ENCODE measurements at regions not wholly inside any gene's neighbourhood (a gene's known extent, or its start where the extent isn't known, plus 50 kb on each side); places are given as distances from the start of the nearest gene placed in this dataset.

- no peak for DNase-seq (ENCODE audit: low spot score)
- TF ChIP-seq CTCF (IDR thresholded peaks at IDR 0.05; ENCODE audit: extremely low read depth, missing control alignments): no peak
These were observed 120.3 kb upstream of the USP9X start for GRCh38 chrX:40964633-40965586.

GRCh38 chrX:40966213-40966820 lies 118.9 kb upstream of the USP9X start:
- no peak for TF ChIP-seq CTCF (IDR thresholded peaks at IDR 0.05; ENCODE audit: extremely low read depth, missing control alignments)

GRCh38 chrX:40968180-40968579 lies 117.1 kb upstream of the USP9X start:
- no peak for TF ChIP-seq CTCF (IDR thresholded peaks at IDR 0.05; ENCODE audit: extremely low read depth, missing control alignments)
- no peak for DNase-seq (ENCODE audit: low spot score)

More at GRCh38 chrX:40966213-40966820, 118.9 kb upstream of the USP9X start:
- no peak for DNase-seq (ENCODE audit: low spot score)

- DNase-seq (ENCODE audit: low spot score): no peak
These were observed 113.5 kb upstream of the USP9X start for GRCh38 chrX:40971736-40972135.

GRCh38 chrX:40973619-40974018 lies 111.6 kb upstream of the USP9X start:
- DNase-seq (ENCODE audit: low spot score): no peak
- TF ChIP-seq CTCF (IDR thresholded peaks at IDR 0.05; ENCODE audit: extremely low read depth, missing control alignments): no peak

More at GRCh38 chrX:40971736-40972135, 113.5 kb upstream of the USP9X start:
- no peak for TF ChIP-seq CTCF (IDR thresholded peaks at IDR 0.05; ENCODE audit: extremely low read depth, missing control alignments)

- TF ChIP-seq CTCF (IDR thresholded peaks at IDR 0.05; ENCODE audit: extremely low read depth, missing control alignments): no peak
- no peak for DNase-seq (ENCODE audit: low spot score)
These were observed 109.3 kb upstream of the USP9X start for GRCh38 chrX:40975951-40976350.

GRCh38 chrX:40976981-40977380 lies 108.3 kb upstream of the USP9X start:
- no peak for TF ChIP-seq CTCF (IDR thresholded peaks at IDR 0.05; ENCODE audit: extremely low read depth, missing control alignments)
- no peak for DNase-seq (ENCODE audit: low spot score)

Data from GM20000 (cell line).